H1 (cell line): ENCODE measurements at regions not wholly inside any gene's neighbourhood (a gene's known extent, or its start where the extent isn't known, plus 50 kb on each side); places are given as distances from the start of the nearest gene placed in this dataset.

Source experiments
- CTCF ChIA-PET: fragments of 300-600 bp; sonication (Branson Sonifier 250); formaldehyde crosslinking; loops from one replicate; lab custom pipeline; 2021; ENCODE audit not compliant: partially characterized antibody; lab: Charles Lee
- POLR2A ChIA-PET: fragments of 300-600 bp; sonication (Branson Sonifier 250); formaldehyde crosslinking; loops from one replicate; lab custom pipeline; 2021; ENCODE audit warnings: inconsistent platforms; ENCODE audit not compliant: partially characterized antibody; lab: Charles Lee
- DNase-seq, 2 experiments: peaks; one replicate each; pipeline versions ENCODE4 v3.0.0 to v3.0.0-alpha.2; 2010 to 2022; ENCODE audit warnings: low spot score in 2 of 2, low read depth in 1 of 2, mixed read lengths in 1 of 2
- FAIRE-seq: peaks from 2 replicates; lab custom pipeline; 2011; peaks lifted over from hg19 to GRCh38; lab: Jason Lieb, UNC
- H2AFZ ChIP-seq: 2 replicates; pipeline ENCODE4 v1.8.1; 2012; ENCODE audit warnings: low read length, inconsistent platforms
- H2AK5ac ChIP-seq: 2 replicates; pipeline ENCODE4 v1.6.1; 2013; ENCODE audit warnings: low read depth, low read length
- H2BK120ac ChIP-seq: replicated peaks from 2 replicates; pipeline ENCODE3; 2013; ENCODE audit warnings: low read depth, low read length, inconsistent platforms
- H2BK12ac ChIP-seq: 2 replicates; pipeline ENCODE4 v1.6.1; 2013; ENCODE audit warnings: low read depth, low read length
- H2BK15ac ChIP-seq: 2 replicates; pipeline ENCODE4 v1.6.1; 2013; ENCODE audit warnings: low read length
- H2BK20ac ChIP-seq: 2 replicates; pipeline ENCODE4 v1.6.1; 2013; ENCODE audit warnings: low read length
- H2BK5ac ChIP-seq: 2 replicates; pipeline ENCODE4 v1.6.1; 2013; ENCODE audit warnings: low read depth, low read length
- H3K14ac ChIP-seq: 2 replicates; pipeline ENCODE4 v1.6.1; 2013; ENCODE audit warnings: inconsistent platforms; ENCODE audit not compliant: insufficient read length
- H3K18ac ChIP-seq: 2 replicates; pipeline ENCODE4 v1.6.1; 2013; ENCODE audit warnings: low read length; ENCODE audit errors: extremely low read depth
- H3K23ac ChIP-seq: 2 replicates; pipeline ENCODE4 v1.6.1; 2013; ENCODE audit warnings: inconsistent platforms; ENCODE audit not compliant: insufficient read length
- H3K23me2 ChIP-seq: 2 replicates; pipeline ENCODE4 v1.6.1; 2013; ENCODE audit warnings: low read depth, low read length
- H3K27ac ChIP-seq: 2 replicates; pipeline ENCODE4 v1.6.1; 2011; ENCODE audit warnings: low read depth, low read length, inconsistent platforms
- H3K27me3 ChIP-seq, 4 experiments: replicated peaks in 1 of 4; 1 replicate in 1 of 4; 2 replicates in 3 of 4; pipeline versions ENCODE4 v1.6.1 to v1.8.1; 2011 to 2013; ENCODE audit warnings: low read length in 3 of 4, mild to moderate bottlenecking in 3 of 4, inconsistent platforms in 2 of 4, mixed read lengths in 2 of 4, moderate library complexity in 1 of 4; ENCODE audit not compliant: control insufficient read depth in 3 of 4, insufficient read depth in 3 of 4; ENCODE audit errors: extremely low read depth in 1 of 4
- H3K36me3 ChIP-seq, 4 experiments: 2 replicates each; pipeline versions ENCODE4 v1.6.1 to v1.8.1; 2011 to 2013; ENCODE audit warnings: mild to moderate bottlenecking in 4 of 4, low read length in 3 of 4, moderate library complexity in 2 of 4, control low read depth in 1 of 4, inconsistent platforms in 1 of 4; ENCODE audit not compliant: insufficient read depth in 4 of 4, control insufficient read depth in 2 of 4
- H3K4ac ChIP-seq: replicated peaks from 2 replicates; pipeline ENCODE3; 2013; ENCODE audit warnings: low read length, low read depth, mixed read lengths, inconsistent platforms; ENCODE audit not compliant: insufficient read length
- H3K4me1 ChIP-seq, 4 experiments: replicated peaks in 1 of 4; 1 replicate in 1 of 4; 2 replicates in 3 of 4; pipeline versions ENCODE4 v1.6.1 to v1.8.1; 2011 to 2013; ENCODE audit warnings: low read length in 3 of 4, inconsistent platforms in 2 of 4, mixed read lengths in 1 of 4; ENCODE audit not compliant: insufficient read depth in 4 of 4, control insufficient read depth in 3 of 4
- H3K4me2 ChIP-seq, 2 experiments: 2 replicates each; pipeline versions ENCODE4 v1.6.1 to v1.8.1; 2011 to 2013; ENCODE audit warnings: low read depth in 2 of 2, low read length in 2 of 2, control low read depth in 1 of 2, inconsistent platforms in 1 of 2, mild to moderate bottlenecking in 1 of 2; ENCODE audit not compliant: insufficient read depth in 1 of 2
- H3K4me3 ChIP-seq, 4 experiments: fragments of 200-600, 300-600 bp in 1 of 4; sonication (generic), shearing (Covaris generic), sonication (Bioruptor Twin) in 1 of 4; 2 replicates each; pipeline versions ENCODE4 v1.5.1 to v1.8.1; 2011 to 2016; ENCODE audit warnings: low read length in 4 of 4, low read depth in 3 of 4, control low read depth in 2 of 4, inconsistent platforms in 2 of 4, mild to moderate bottlenecking in 2 of 4, mixed read lengths in 1 of 4, moderate library complexity in 1 of 4; ENCODE audit not compliant: insufficient read depth in 2 of 4; ENCODE audit errors: extremely low read depth in 1 of 4
- H3K56ac ChIP-seq: replicated peaks from 2 replicates; pipeline ENCODE3; 2013; ENCODE audit warnings: low read depth, mild to moderate bottlenecking, mixed read lengths, low read length, inconsistent platforms; ENCODE audit not compliant: insufficient read length
- H3K79me1 ChIP-seq: 2 replicates; pipeline ENCODE4 v1.6.1; 2013; ENCODE audit warnings: low read depth, low read length, control low read depth
- H3K79me2 ChIP-seq, 2 experiments: 2 replicates each; pipeline versions ENCODE4 v1.6.1 to v1.8.1; 2012 to 2013; ENCODE audit warnings: low read length in 2 of 2, mild to moderate bottlenecking in 2 of 2, inconsistent platforms in 1 of 2; ENCODE audit not compliant: insufficient read depth in 2 of 2, control insufficient read depth in 1 of 2
- H3K9ac ChIP-seq, 4 experiments: replicated peaks in 1 of 4; 1 replicate in 1 of 4; 2 replicates in 3 of 4; pipeline versions ENCODE4 v1.6.1 to v1.8.1; 2011 to 2013; ENCODE audit warnings: low read depth in 3 of 4, low read length in 3 of 4, control low read depth in 2 of 4, mild to moderate bottlenecking in 2 of 4, moderate library complexity in 2 of 4, inconsistent platforms in 1 of 4; ENCODE audit errors: extremely low read depth in 1 of 4
- H3K9me3 ChIP-seq, 2 experiments: 2 replicates each; pipeline versions ENCODE4 v1.6.1 to v1.8.1; 2012 to 2013; ENCODE audit warnings: mild to moderate bottlenecking in 2 of 2, moderate library complexity in 2 of 2, control low read depth in 1 of 2, inconsistent platforms in 1 of 2, low read depth in 1 of 2, low read length in 1 of 2, mixed read lengths in 1 of 2; ENCODE audit not compliant: insufficient read depth in 2 of 2
- H4K20me1 ChIP-seq, 2 experiments: replicated peaks in 1 of 2; 2 replicates each; pipeline versions ENCODE3 to v1.8.1; 2011 to 2013; ENCODE audit warnings: inconsistent platforms in 2 of 2, low read length in 2 of 2, mild to moderate bottlenecking in 1 of 2; ENCODE audit not compliant: insufficient read depth in 2 of 2, control insufficient read depth in 1 of 2
- H4K5ac ChIP-seq: 2 replicates; pipeline ENCODE4 v1.6.1; 2013; ENCODE audit warnings: low read length, low read depth, mixed read lengths, inconsistent platforms; ENCODE audit not compliant: insufficient read length
- H4K8ac ChIP-seq: 2 replicates; pipeline ENCODE4 v1.8.0; 2013; ENCODE audit warnings: mild to moderate bottlenecking, moderate library complexity, low read length, inconsistent platforms; ENCODE audit not compliant: insufficient read depth; ENCODE audit errors: extremely low read depth
- H4K91ac ChIP-seq: replicated peaks from 2 replicates; pipeline ENCODE3; 2013; ENCODE audit warnings: low read length, mixed read lengths, inconsistent platforms; ENCODE audit not compliant: insufficient read length
- ASH2L ChIP-seq: fragments of 200-600, 300-600 bp; sonication (generic); IDR thresholded peaks from one replicate; pipeline ENCODE4 v1.7.1; 2017; ENCODE audit warnings: low read length
- BRCA1 ChIP-seq: IDR thresholded peaks from 2 replicates; pipeline ENCODE4 v1.6.1; 2012; ENCODE audit warnings: low read depth, low read length, improper control_type of control experiment
- CEBPB ChIP-seq: IDR thresholded peaks from 2 replicates; pipeline ENCODE4 v1.6.1; 2012; ENCODE audit warnings: low read depth, low read length
- CTBP2 ChIP-seq: IDR thresholded peaks from 2 replicates; pipeline ENCODE4 v1.7.0; 2011; ENCODE audit warnings: borderline replicate concordance, mild to moderate bottlenecking, moderate library complexity, mixed read lengths, low read length; ENCODE audit not compliant: insufficient read depth, insufficient read length
- PHF8 ChIP-seq: fragments of 200-600 bp; sonication (generic); conservative IDR thresholded peaks from 2 replicates; pipeline ENCODE4 v1.7.1; 2012; ENCODE audit warnings: low read depth, mild to moderate bottlenecking, inconsistent platforms, low read length, moderate library complexity
- RBBP5 ChIP-seq: IDR thresholded peaks from 2 replicates; pipeline ENCODE4 v1.7.1; 2012; ENCODE audit warnings: low read depth, mild to moderate bottlenecking, inconsistent platforms, low read length, moderate library complexity, borderline replicate concordance
- RNF2 ChIP-seq: fragments of 200-900, 300-1000 bp; sonication (generic); IDR thresholded peaks from 2 replicates; pipeline ENCODE4 v1.7.1; 2016; ENCODE audit warnings: borderline replicate concordance, low read depth, mild to moderate bottlenecking, antibody characterized with exemption, low read length; ENCODE audit not compliant: poor library complexity, severe bottlenecking; ENCODE audit errors: missing control alignments
- SP1 ChIP-seq: IDR thresholded peaks from 2 replicates; pipeline ENCODE4 v1.6.1; 2011; ENCODE audit warnings: low read depth, low read length
- SP4 ChIP-seq: IDR thresholded peaks from 2 replicates; pipeline ENCODE4 v1.6.1; 2012; ENCODE audit warnings: low read length, inconsistent platforms
- TBP ChIP-seq: IDR thresholded peaks from 2 replicates; pipeline ENCODE4 v1.6.1; 2011; ENCODE audit warnings: low read depth, low read length, improper control_type of control experiment
- WGBS, 2 experiments: shearing (Covaris generic) in 1 of 2; methylation state at CpG; one replicate each; pipeline versions ENCODE4 v1.1.6 to v1.1.7; 2013 to 2015; ENCODE audit warnings: low lambda C conversion rate in 2 of 2, mixed read lengths in 2 of 2, inconsistent platforms in 1 of 2, low coverage in 1 of 2, missing lambda C conversion rate in 1 of 2; ENCODE audit not compliant: insufficient replicate concordance in 2 of 2, insufficient coverage in 1 of 2, insufficient read length in 1 of 2; ENCODE audit errors: extremely low coverage in 1 of 2, missing lambda C conversion rate in 1 of 2; 5-methylcytosine and 5-hydroxymethylcytosine counted together
- TF ChIP-seq, protein P1 (sequence below): IDR thresholded peaks from 2 replicates; pipeline ENCODE4 v1.6.1; 2011; ENCODE audit warnings: low read depth, mild to moderate bottlenecking, low read length; ENCODE audit not compliant: insufficient read depth

GRCh38 chr14:101444116-101444515 is 117.2 kb upstream of the DIO3 start:
- WGBS, 2 experiments = 91% methylated on average over 7 of the region's 7 CpGs; no CpG with 5 or more reads in 1 of the 2 experiments
- Histone ChIP-seq H4K91ac (no peak overlapping the region), H3K27me3 (0 out of 7 replicates have a peak, but pooled peaks cover 0 to 1% (median 0%) of the 10 kb centered on the region in 4 experiments)
- TF ChIP-seq TBP = no peak
- no peak for TF ChIP-seq PHF8
- no peak for TF ChIP-seq BRCA1
- TF ChIP-seq, protein P1, sequence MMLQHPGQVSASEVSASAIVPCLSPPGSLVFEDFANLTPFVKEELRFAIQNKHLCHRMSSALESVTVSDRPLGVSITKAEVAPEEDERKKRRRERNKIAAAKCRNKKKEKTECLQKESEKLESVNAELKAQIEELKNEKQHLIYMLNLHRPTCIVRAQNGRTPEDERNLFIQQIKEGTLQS = no peak
- TF ChIP-seq CEBPB = no peak
- TF ChIP-seq SP4 = no peak
- TF ChIP-seq RBBP5 = no peak
- no peak for TF ChIP-seq SP1
- no peak for TF ChIP-seq ASH2L
- TF ChIP-seq CTBP2 = no peak
- no peak for TF ChIP-seq RNF2

More at GRCh38 chr14:101444116-101444515, 117.2 kb upstream of the DIO3 start:
- no peaks in the 10 kb centered on the region for H3K23me2 ChIP-seq
- no peak overlapping the region for H3K4ac ChIP-seq
- DNase-seq (no peak), FAIRE-seq (no peak)
- no peak overlapping the region for H3K23ac ChIP-seq
- H3K18ac ChIP-seq = no peak overlapping the region
- H4K5ac ChIP-seq = no peak overlapping the region
- H3K4me2 ChIP-seq = no peak overlapping the region
- POLR2A ChIA-PET = no interaction called here
- no peaks in the 10 kb centered on the region for H3K79me2 ChIP-seq
- H2AFZ ChIP-seq = no peak overlapping the region
- no peak overlapping the region for H3K56ac ChIP-seq
- H3K9ac ChIP-seq = no peak overlapping the region
- H3K27ac ChIP-seq = no peak overlapping the region
- H3K79me1 ChIP-seq = no peaks in the 10 kb centered on the region
- no peak overlapping the region for H3K14ac ChIP-seq
- no peaks in the 10 kb centered on the region for H3K36me3 ChIP-seq
- no peak overlapping the region for H2BK20ac ChIP-seq
- no peak overlapping the region for H2BK120ac ChIP-seq
- no peak overlapping the region for H4K8ac ChIP-seq
- CTCF ChIA-PET = no interaction called here
- no peaks in the 10 kb centered on the region for H4K20me1 ChIP-seq
- no peak overlapping the region for H2BK12ac ChIP-seq
- no peak overlapping the region for H2AK5ac ChIP-seq
- H3K4me1 ChIP-seq = 0 out of 7 replicates have a peak, but pooled peaks cover 0 to 2% (median 0%) of the 10 kb centered on the region in 4 experiments
- no peak overlapping the region for H2BK15ac ChIP-seq
- no peaks in the 10 kb centered on the region for H3K9me3 ChIP-seq
- no peak overlapping the region for H3K4me3 ChIP-seq
- no peak overlapping the region for H2BK5ac ChIP-seq
